ENCODE measurements at regions not wholly inside any gene's neighbourhood (a gene's known extent, or its start where the extent isn't known, plus 50 kb on each side); places are given as distances from the start of the nearest gene placed in this dataset.

- intact Hi-C loops (cut with micrococcal nuclease) = no loop called here
Observed at GRCh38 chr4:106679063-106679462, 310.5 kb upstream of the GIMD1 start.

GRCh38 chr4:106677213-106677612 is 308.6 kb upstream of the GIMD1 start:
- intact Hi-C loops (cut with micrococcal nuclease) = loop anchor here (2.0 kb wide), 1 partner anchor 18 kb away; no protein-coding TSS in a partner anchor

- intact Hi-C loops (cut with micrococcal nuclease) = loop anchor here (2.0 kb wide), 1 partner anchor 18 kb away; no protein-coding TSS in a partner anchor
Observed at GRCh38 chr4:106676173-106676921, 307.8 kb upstream of the GIMD1 start.

GRCh38 chr4:106671716-106672115 is 303.1 kb upstream of the GIMD1 start:
- intact Hi-C loops (cut with micrococcal nuclease) = no loop called here

GRCh38 chr4:106670976-106671375 is 302.4 kb upstream of the GIMD1 start:
- intact Hi-C loops (cut with micrococcal nuclease) = no loop called here

- intact Hi-C loops (cut with micrococcal nuclease) = no loop called here
Observed at GRCh38 chr4:106659371-106659770, 290.8 kb upstream of the GIMD1 start.

- intact Hi-C loops (cut with micrococcal nuclease) = no loop called here
Observed at GRCh38 chr4:106652095-106652494, 283.5 kb upstream of the GIMD1 start.

- intact Hi-C loops (cut with micrococcal nuclease) = no loop called here
Observed at GRCh38 chr4:106650701-106651100, 282.1 kb upstream of the GIMD1 start.

- intact Hi-C loops (cut with micrococcal nuclease) = no loop called here
Observed at GRCh38 chr4:106647451-106647850, 278.9 kb upstream of the GIMD1 start.

- intact Hi-C loops (cut with micrococcal nuclease) = no loop called here
Observed at GRCh38 chr4:106629268-106629625, 260.7 kb upstream of the GIMD1 start.

- intact Hi-C loops (cut with micrococcal nuclease) = no loop called here
Observed at GRCh38 chr4:106628586-106629267, 260.1 kb upstream of the GIMD1 start.

GRCh38 chr4:106627051-106627450 is 258.5 kb upstream of the GIMD1 start:
- intact Hi-C loops (cut with micrococcal nuclease) = no loop called here

GRCh38 chr4:106624671-106625070 is 256.1 kb upstream of the GIMD1 start:
- intact Hi-C loops (cut with micrococcal nuclease) = no loop called here

- intact Hi-C loops (cut with micrococcal nuclease) = no loop called here
Observed at GRCh38 chr4:106618956-106619355, 250.4 kb upstream of the GIMD1 start.

GRCh38 chr4:106615961-106616360 is 247.4 kb upstream of the GIMD1 start:
- intact Hi-C loops (cut with micrococcal nuclease) = no loop called here

GRCh38 chr4:106615410-106615945 is 246.9 kb upstream of the GIMD1 start:
- intact Hi-C loops (cut with micrococcal nuclease) = no loop called here

- intact Hi-C loops (cut with micrococcal nuclease) = no loop called here
Observed at GRCh38 chr4:106614441-106614840, 245.9 kb upstream of the GIMD1 start.

GRCh38 chr4:106609917-106610316 is 241.3 kb upstream of the GIMD1 start:
- intact Hi-C loops (cut with micrococcal nuclease) = no loop called here

GRCh38 chr4:106607558-106607957 is 239.0 kb upstream of the GIMD1 start:
- intact Hi-C loops (cut with micrococcal nuclease) = no loop called here

GRCh38 chr4:106604319-106605051 is 235.9 kb upstream of the GIMD1 start:
- intact Hi-C loops (cut with micrococcal nuclease) = no loop called here

- intact Hi-C loops (cut with micrococcal nuclease) = no loop called here
Observed at GRCh38 chr4:106603471-106603870, 234.9 kb upstream of the GIMD1 start.

- intact Hi-C loops (cut with micrococcal nuclease) = no loop called here
Observed at GRCh38 chr4:106602711-106603110, 234.1 kb upstream of the GIMD1 start.
